IMR-90 (cell line): ENCODE measurements at regions not wholly inside any gene's neighbourhood (a gene's known extent, or its start where the extent isn't known, plus 50 kb on each side); places are given as distances from the start of the nearest gene placed in this dataset.

Experiments used
- ATAC-seq: fragments of 200-7000 bp; cut with Tn5 transposase; 2 replicates; pipeline ENCODE4 v1.9.1; 2020; ENCODE audit warnings: low read depth, mild to moderate bottlenecking, moderate library complexity
- BruUV-seq: library from RNA; stranded (reverse); fragments of 400-500 nt; replicated peaks from 2 replicates; lab custom pipeline; 2021; lab: Mats Ljungman, UMichigan
- CTCF ChIA-PET: fragments of 300-600 bp; formaldehyde crosslinking; extraction: SDS; loops from one replicate; lab custom pipeline; 2021; ENCODE audit warnings: antibody characterized with exemption; lab: Yijun Ruan, JAX
- POLR2A ChIA-PET: fragments of 300-600 bp; sonication (Branson Sonifier 250); formaldehyde crosslinking; loops from one replicate; lab custom pipeline; 2022; ENCODE audit warnings: antibody characterized with exemption; ENCODE audit not compliant: unreplicated experiment; lab: Charles Lee
- DNase-seq: peaks from one replicate; pipeline ENCODE4 v3.0.0; 2013
- H2AFZ ChIP-seq: replicated peaks from 2 replicates; pipeline ENCODE3; 2013; ENCODE audit warnings: low read length, mild to moderate bottlenecking; ENCODE audit not compliant: poor library complexity
- H2AK5ac ChIP-seq: 2 replicates; pipeline ENCODE4 v1.6.1; 2013; ENCODE audit warnings: low read depth, low read length, inconsistent platforms
- H2AK9ac ChIP-seq: replicated peaks from 2 replicates; pipeline ENCODE3; 2013; ENCODE audit warnings: mild to moderate bottlenecking, low read depth, low read length, moderate library complexity; ENCODE audit not compliant: poor library complexity
- H2BK120ac ChIP-seq: 2 replicates; pipeline ENCODE4 v1.6.1; 2013; ENCODE audit warnings: low read depth, low read length, inconsistent platforms
- H2BK15ac ChIP-seq: 3 replicates; pipeline ENCODE4 v1.6.1; 2013; ENCODE audit warnings: low read depth, low read length, inconsistent platforms
- H2BK20ac ChIP-seq: 2 replicates; pipeline ENCODE4 v1.6.1; 2013; ENCODE audit warnings: low read depth, mild to moderate bottlenecking, inconsistent platforms, low read length, moderate library complexity
- H2BK5ac ChIP-seq: 2 replicates; pipeline ENCODE4 v1.6.1; 2013; ENCODE audit warnings: mild to moderate bottlenecking, low read depth, low read length, inconsistent platforms; ENCODE audit not compliant: poor library complexity, severe bottlenecking
- H3K14ac ChIP-seq: replicated peaks from 2 replicates; pipeline ENCODE4 v1.6.1; 2013; ENCODE audit warnings: low read depth, low read length, inconsistent platforms
- H3K18ac ChIP-seq: 2 replicates; pipeline ENCODE4 v1.6.1; 2013; ENCODE audit warnings: low read depth, low read length, control low read depth
- H3K23ac ChIP-seq: 2 replicates; pipeline ENCODE4 v1.6.1; 2013; ENCODE audit warnings: low read depth, low read length, inconsistent platforms
- H3K27ac ChIP-seq: 2 replicates; pipeline ENCODE4 v1.5.1; 2013; ENCODE audit warnings: mild to moderate bottlenecking, control low read depth, low read length; ENCODE audit not compliant: insufficient read depth
- H3K27me3 ChIP-seq: 2 replicates; pipeline ENCODE4 v1.6.1; 2013; ENCODE audit warnings: low read length; ENCODE audit not compliant: control insufficient read depth, insufficient read depth
- H3K36me3 ChIP-seq: 2 replicates; pipeline ENCODE4 v1.6.1; 2013; ENCODE audit warnings: low read length, mixed read lengths; ENCODE audit not compliant: control insufficient read depth, insufficient read depth
- H3K4ac ChIP-seq: 2 replicates; pipeline ENCODE4 v1.6.1; 2013; ENCODE audit warnings: low read depth, low read length, inconsistent platforms
- H3K4me1 ChIP-seq: 2 replicates; pipeline ENCODE4 v1.6.1; 2013; ENCODE audit warnings: low read length, mixed read lengths; ENCODE audit not compliant: control insufficient read depth, insufficient read depth
- H3K4me2 ChIP-seq: 2 replicates; pipeline ENCODE4 v1.6.1; 2013; ENCODE audit warnings: low read depth, mild to moderate bottlenecking, control low read depth, low read length, moderate library complexity
- H3K4me3 ChIP-seq: 2 replicates; pipeline ENCODE4 v1.5.1; 2013; ENCODE audit warnings: low read depth, mild to moderate bottlenecking, control low read depth, low read length, moderate library complexity; ENCODE audit not compliant: insufficient read depth
- H3K56ac ChIP-seq: 2 replicates; pipeline ENCODE4 v1.6.1; 2013; ENCODE audit warnings: low read length, inconsistent platforms; ENCODE audit not compliant: insufficient read depth; ENCODE audit errors: extremely low read depth
- H3K79me1 ChIP-seq, 2 experiments: 2 replicates each; pipeline ENCODE4 v1.6.1; 2013; ENCODE audit warnings: low read length in 2 of 2, inconsistent platforms in 1 of 2, low read depth in 1 of 2
- H3K9ac ChIP-seq: 2 replicates; pipeline ENCODE4 v1.6.1; 2013; ENCODE audit warnings: low read depth, low read length, control low read depth
- H3K9me1 ChIP-seq: 2 replicates; pipeline ENCODE4 v1.6.1; 2013; ENCODE audit warnings: low read length, inconsistent platforms; ENCODE audit not compliant: insufficient read depth
- H3K9me3 ChIP-seq: 2 replicates; pipeline ENCODE4 v1.6.1; 2013; ENCODE audit warnings: low read length; ENCODE audit not compliant: control insufficient read depth, insufficient read depth
- H4K20me1 ChIP-seq: 2 replicates; pipeline ENCODE4 v1.6.1; 2013; ENCODE audit warnings: low read length, inconsistent platforms; ENCODE audit not compliant: insufficient read depth
- H4K5ac ChIP-seq: 2 replicates; pipeline ENCODE4 v1.6.1; 2013; ENCODE audit warnings: mild to moderate bottlenecking, low read depth, low read length, control low read depth
- H4K8ac ChIP-seq, 2 experiments: 2 replicates each; pipeline ENCODE4 v1.6.1; 2013; ENCODE audit warnings: low read depth in 2 of 2, low read length in 2 of 2, control low read depth in 1 of 2, inconsistent platforms in 1 of 2
- H4K91ac ChIP-seq: 2 replicates; pipeline ENCODE4 v1.6.1; 2013; ENCODE audit warnings: low read depth, low read length, inconsistent platforms; ENCODE audit not compliant: insufficient read depth
- NFE2L2 ChIP-seq: fragments of 150-350 bp; IDR thresholded peaks from 2 replicates; pipeline ENCODE4 v1.6.1; 2016; ENCODE audit warnings: low read depth, mild to moderate bottlenecking, low read length
- RAD21 ChIP-seq: IDR thresholded peaks from 2 replicates; pipeline ENCODE4 v1.6.1; 2012; ENCODE audit warnings: low read length, improper control_type of control experiment
- RCOR1 ChIP-seq: IDR thresholded peaks from 2 replicates; pipeline ENCODE4 v1.6.1; 2012; ENCODE audit warnings: mild to moderate bottlenecking, low read length, improper control_type of control experiment; ENCODE audit not compliant: insufficient replicate concordance
- WGBS, 2 experiments: methylation state at CpG; one replicate each; pipeline versions ENCODE4 v1.1.5 to v1.1.7; 2013; ENCODE audit warnings: missing lambda C conversion rate in 2 of 2; ENCODE audit not compliant: insufficient read length in 1 of 2; ENCODE audit errors: extremely low coverage in 2 of 2; 5-methylcytosine and 5-hydroxymethylcytosine counted together
- dilution Hi-C: fragments of 300-500 bp; cut with HindIII; formaldehyde crosslinking; loops from one replicate; pipeline ENCODE4 v1.14.3; 2018; ENCODE audit warnings: low sequenced_read_pairs; ENCODE audit not compliant: unreplicated experiment
- in situ Hi-C: fragments of 300-500 bp; cut with MboI; formaldehyde crosslinking; loops from 3 replicates; pipeline ENCODE4 v1.14.3; 2019; ENCODE audit warnings: low sequenced_read_pairs, inconsistent platforms, mixed read lengths
- intact Hi-C: fragments of 100-400 bp; cut with micrococcal nuclease; formaldehyde crosslinking; loops from 2 replicates; pipeline ENCODE4 v1.10.0; 2022
- TF ChIP-seq, protein P1 (sequence below): fragments of 150-350 bp; IDR thresholded peaks from 2 replicates; pipeline ENCODE4 v1.6.1; 2017; ENCODE audit warnings: mild to moderate bottlenecking, antibody characterized with exemption, low read length, low read depth

GRCh38 chr14:106218174-106218573, 691.8 kb downstream of the TMEM121 start:
- H4K5ac ChIP-seq: no peak overlapping the region
- no peak overlapping the region for H4K8ac ChIP-seq
- H4K20me1 ChIP-seq: no peaks in the 10 kb centered on the region
- H2BK5ac ChIP-seq: no peak overlapping the region
- H3K4me2 ChIP-seq: no peak overlapping the region
- H2AK9ac ChIP-seq: no peak overlapping the region
- H2AK5ac ChIP-seq: no peak overlapping the region
- DNase-seq: no peak
- CTCF ChIA-PET: no interaction called here
- H3K9me3 ChIP-seq: peaks cover 6% of the 10 kb centered on the region
- H3K79me1 ChIP-seq: no peaks in the 10 kb centered on the region
- WGBS, 2 experiments: no CpG with 5 or more reads among the region's 5 CpGs
- POLR2A ChIA-PET: no interaction called here
- no peaks in the 10 kb centered on the region for H3K9me1 ChIP-seq
- no peak overlapping the region for H2BK120ac ChIP-seq
- H3K27ac ChIP-seq: no peak overlapping the region
- H2AFZ ChIP-seq: no peak overlapping the region
- H3K27me3 ChIP-seq: no peaks in the 10 kb centered on the region
- H3K4me3 ChIP-seq: no peak overlapping the region
- TF ChIP-seq RAD21 (no peak), NFE2L2 (no peak), RCOR1 (no peak)
- TF ChIP-seq, protein P1, sequence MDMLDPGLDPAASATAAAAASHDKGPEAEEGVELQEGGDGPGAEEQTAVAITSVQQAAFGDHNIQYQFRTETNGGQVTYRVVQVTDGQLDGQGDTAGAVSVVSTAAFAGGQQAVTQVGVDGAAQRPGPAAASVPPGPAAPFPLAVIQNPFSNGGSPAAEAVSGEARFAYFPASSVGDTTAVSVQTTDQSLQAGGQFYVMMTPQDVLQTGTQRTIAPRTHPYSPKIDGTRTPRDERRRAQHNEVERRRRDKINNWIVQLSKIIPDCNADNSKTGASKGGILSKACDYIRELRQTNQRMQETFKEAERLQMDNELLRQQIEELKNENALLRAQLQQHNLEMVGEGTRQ: no peak
- H2BK15ac ChIP-seq: no peak overlapping the region
- H2BK20ac ChIP-seq: no peak overlapping the region
- H3K18ac ChIP-seq: no peak overlapping the region
- BruUV-seq: no TSS peak
- dilution Hi-C loops (no loop called here), in situ Hi-C loops (no loop called here), intact Hi-C loops (no loop called here)
- no peak overlapping the region for H3K4ac ChIP-seq
- H4K91ac ChIP-seq: no peak overlapping the region
- no peak overlapping the region for H3K9ac ChIP-seq
- H3K23ac ChIP-seq: no peak overlapping the region
- H3K14ac ChIP-seq: no peak overlapping the region
- H3K56ac ChIP-seq: no peak overlapping the region
- H3K4me1 ChIP-seq: no peaks in the 10 kb centered on the region
- H3K36me3 ChIP-seq: no peaks in the 10 kb centered on the region
- ATAC-seq: no peak
